H9 (cell line): ENCODE measurements at regions not wholly inside any gene's neighbourhood (a gene's known extent, or its start where the extent isn't known, plus 50 kb on each side); places are given as distances from the start of the nearest gene placed in this dataset.

Source experiments
- DNase-seq: peaks from one replicate; pipeline ENCODE4 v3.0.0-alpha.2; 2017
- H2AFZ ChIP-seq: one replicate; pipeline ENCODE4 v1.6.1; 2013; ENCODE audit warnings: mild to moderate bottlenecking, low read length, control low read depth, moderate library complexity
- H2AK5ac ChIP-seq: 2 replicates; pipeline ENCODE4 v1.6.1; 2013; ENCODE audit warnings: low read length, control low read depth, mixed read lengths; ENCODE audit not compliant: insufficient read length
- H2BK120ac ChIP-seq: one replicate; pipeline ENCODE4 v1.6.1; 2013; ENCODE audit warnings: low read depth, mild to moderate bottlenecking, low read length, control low read depth, inconsistent platforms; ENCODE audit not compliant: poor library complexity, severe bottlenecking
- H2BK12ac ChIP-seq: 2 replicates; pipeline ENCODE4 v1.6.1; 2013; ENCODE audit warnings: low read length, control low read depth, mixed read lengths, low read depth; ENCODE audit not compliant: insufficient read length
- H2BK15ac ChIP-seq: 2 replicates; pipeline ENCODE4 v1.6.1; 2013; ENCODE audit warnings: low read depth, low read length, control low read depth
- H2BK20ac ChIP-seq: one replicate; pipeline ENCODE4 v1.6.1; 2013; ENCODE audit warnings: low read depth, mild to moderate bottlenecking, low read length, control low read depth, inconsistent platforms; ENCODE audit not compliant: poor library complexity, severe bottlenecking
- H2BK5ac ChIP-seq: 2 replicates; pipeline ENCODE4 v1.6.1; 2013; ENCODE audit warnings: low read length, control low read depth, mixed read lengths; ENCODE audit not compliant: insufficient read length
- H3K14ac ChIP-seq: 2 replicates; pipeline ENCODE4 v1.6.1; 2013; ENCODE audit warnings: low read length, control low read depth; ENCODE audit not compliant: insufficient read depth
- H3K18ac ChIP-seq: 2 replicates; pipeline ENCODE4 v1.6.1; 2013; ENCODE audit warnings: low read depth, mild to moderate bottlenecking, mixed read lengths, low read length, control low read depth; ENCODE audit not compliant: insufficient read length
- H3K23ac ChIP-seq: 2 replicates; pipeline ENCODE4 v1.6.1; 2013; ENCODE audit warnings: low read length, control low read depth, mixed read lengths, low read depth; ENCODE audit not compliant: insufficient read length
- H3K23me2 ChIP-seq: 2 replicates; pipeline ENCODE4 v1.6.1; 2013; ENCODE audit warnings: low read depth, mild to moderate bottlenecking, mixed read lengths, low read length, control low read depth; ENCODE audit not compliant: insufficient read length, poor library complexity, severe bottlenecking
- H3K27ac ChIP-seq: 2 replicates; pipeline ENCODE4 v1.5.1; 2013; ENCODE audit warnings: low read length, control low read depth, mixed read lengths, low read depth; ENCODE audit not compliant: insufficient read length
- H3K27me3 ChIP-seq: 2 replicates; pipeline ENCODE4 v1.6.1; 2013; ENCODE audit warnings: low read length, control low read depth, inconsistent platforms; ENCODE audit not compliant: insufficient read depth
- H3K4ac ChIP-seq: 2 replicates; pipeline ENCODE4 v1.6.1; 2013; ENCODE audit warnings: low read depth, mild to moderate bottlenecking, control low read depth, inconsistent platforms, low read length, moderate library complexity
- H3K4me1 ChIP-seq: 2 replicates; pipeline ENCODE4 v1.6.1; 2013; ENCODE audit warnings: low read length, control low read depth, inconsistent platforms; ENCODE audit not compliant: insufficient read depth
- H3K4me2 ChIP-seq: 2 replicates; pipeline ENCODE4 v1.6.1; 2013; ENCODE audit warnings: low read length, control low read depth, mixed read lengths; ENCODE audit not compliant: insufficient read length, insufficient read depth
- H3K56ac ChIP-seq: 2 replicates; pipeline ENCODE4 v1.6.1; 2013; ENCODE audit warnings: low read depth, mild to moderate bottlenecking, mixed read lengths, low read length, control low read depth; ENCODE audit not compliant: insufficient read length
- H3K79me1 ChIP-seq: 2 replicates; pipeline ENCODE4 v1.6.1; 2013; ENCODE audit warnings: low read depth, mild to moderate bottlenecking, moderate library complexity, low read length, control low read depth, inconsistent platforms; ENCODE audit not compliant: insufficient read depth, poor library complexity, severe bottlenecking
- H3K79me2 ChIP-seq: 2 replicates; pipeline ENCODE4 v1.6.1; 2013; ENCODE audit warnings: low read length, control low read depth, inconsistent platforms; ENCODE audit not compliant: insufficient read depth
- H3K9ac ChIP-seq: 2 replicates; pipeline ENCODE4 v1.6.1; 2013; ENCODE audit warnings: low read length, control low read depth, mixed read lengths; ENCODE audit not compliant: insufficient read length; ENCODE audit errors: extremely low read depth
- H3K9me3 ChIP-seq: one replicate; pipeline ENCODE4 v1.6.1; 2013; ENCODE audit warnings: low read depth, low read length, inconsistent platforms; ENCODE audit not compliant: control insufficient read depth
- H3T11ph ChIP-seq: one replicate; pipeline ENCODE4 v1.6.1; 2013; ENCODE audit warnings: mild to moderate bottlenecking, low read length, control low read depth, inconsistent platforms
- H4K20me1 ChIP-seq: one replicate; pipeline ENCODE4 v1.6.1; 2013; ENCODE audit not compliant: control insufficient read depth, insufficient read length, insufficient read depth
- H4K5ac ChIP-seq: 2 replicates; pipeline ENCODE4 v1.6.1; 2013; ENCODE audit warnings: low read depth, mild to moderate bottlenecking, mixed read lengths, low read length, control low read depth; ENCODE audit not compliant: insufficient read length
- H4K8ac ChIP-seq: replicated peaks from 2 replicates; pipeline ENCODE4 v1.6.1; 2013; ENCODE audit warnings: low read length, control low read depth, mixed read lengths, low read depth; ENCODE audit not compliant: insufficient read length
- H4K91ac ChIP-seq: 2 replicates; pipeline ENCODE4 v1.6.1; 2013; ENCODE audit warnings: low read depth, mild to moderate bottlenecking, moderate library complexity, mixed read lengths, low read length, control low read depth; ENCODE audit not compliant: insufficient read length
- H3K27ac Mint-ChIP-seq, 3 experiments: 2 replicates in 2 of 3; 3 replicates in 1 of 3; pipeline ENCODE4 v1.8.0; 2020 to 2021; ENCODE audit warnings: mixed read lengths in 3 of 3, mild to moderate bottlenecking in 1 of 3, moderate library complexity in 1 of 3
- H3K27me3 Mint-ChIP-seq: 2 replicates; pipeline ENCODE4 v1.8.0; 2021; ENCODE audit warnings: low read depth, mild to moderate bottlenecking, moderate library complexity, mixed read lengths
- H3K36me3 Mint-ChIP-seq, 3 experiments: 2 replicates in 2 of 3; 3 replicates in 1 of 3; pipeline ENCODE4 v1.8.0; 2020 to 2021; ENCODE audit warnings: low read depth in 3 of 3, mixed read lengths in 3 of 3; ENCODE audit not compliant: insufficient read depth in 1 of 3
- H3K4me1 Mint-ChIP-seq, 2 experiments: 2 replicates each; pipeline ENCODE4 v1.8.0; 2020; ENCODE audit warnings: mixed read lengths in 2 of 2
- H3K4me3 Mint-ChIP-seq, 2 experiments: 2 replicates in 1 of 2; 3 replicates in 1 of 2; pipeline ENCODE4 v1.8.0; 2020 to 2021; ENCODE audit warnings: mild to moderate bottlenecking in 2 of 2, mixed read lengths in 2 of 2, moderate library complexity in 1 of 2
- H3K9me3 Mint-ChIP-seq, 2 experiments: 2 replicates in 1 of 2; 3 replicates in 1 of 2; pipeline ENCODE4 v1.8.0; 2020; ENCODE audit warnings: mild to moderate bottlenecking in 2 of 2, mixed read lengths in 2 of 2, moderate library complexity in 1 of 2
- CTCF ChIP-seq: fragments of 200-600 bp; sonication (generic); conservative IDR thresholded peaks from 3 replicates; pipeline ENCODE4 v1.8.0; 2021; ENCODE audit warnings: antibody characterized with exemption, mild to moderate bottlenecking
- WGBS: extraction: QIAGEN DNeasy Blood & Tissue Kit; methylation state at CpG from one replicate; pipeline ENCODE4 v1.1.7; 2013; ENCODE audit warnings: missing lambda C conversion rate, low lambda C conversion rate, mixed read lengths; ENCODE audit not compliant: insufficient read length; ENCODE audit errors: extremely low coverage; 5-methylcytosine and 5-hydroxymethylcytosine counted together

- no peaks in the 10 kb centered on the region for H3K23me2 ChIP-seq
- no peak overlapping the region for H4K5ac ChIP-seq
- no peak overlapping the region for H3K4me3 Mint-ChIP-seq
- H3K9me3 Mint-ChIP-seq = no peaks in the 10 kb centered on the region
- H3K36me3 Mint-ChIP-seq = no peaks in the 10 kb centered on the region
- no peak overlapping the region for H3K23ac ChIP-seq
- H3K56ac ChIP-seq = no peak overlapping the region
- H4K91ac ChIP-seq = no peak overlapping the region
- H2BK12ac ChIP-seq = no peak overlapping the region
- H3K4ac ChIP-seq = no peak overlapping the region
- no peak overlapping the region for H3K27ac ChIP-seq
- no peaks in the 10 kb centered on the region for H3K4me1 ChIP-seq
- no peak overlapping the region for H2BK15ac ChIP-seq
- H3K4me1 Mint-ChIP-seq = peaks cover 2 to 7% of the 10 kb centered on the region in 2 experiments; a peak in 3 of 4 replicates
- no peak overlapping the region for H3K14ac ChIP-seq
- H3K79me1 ChIP-seq = no peaks in the 10 kb centered on the region
- H2BK20ac ChIP-seq = no peak overlapping the region
- no peak overlapping the region for H3K27ac Mint-ChIP-seq
- no peak overlapping the region for H2AK5ac ChIP-seq
- no peak overlapping the region for H4K8ac ChIP-seq
- H2BK5ac ChIP-seq = no peak overlapping the region
- no peak overlapping the region for H3K4me2 ChIP-seq
- H3K79me2 ChIP-seq = no peaks in the 10 kb centered on the region
- H3K9ac ChIP-seq = no peak overlapping the region
- H4K20me1 ChIP-seq = no peaks in the 10 kb centered on the region
- H3K27me3 Mint-ChIP-seq = no peaks in the 10 kb centered on the region
- TF ChIP-seq CTCF = no peak
- no peak overlapping the region for H3K18ac ChIP-seq
- WGBS = no CpG with 5 or more reads among the region's 10 CpGs
- no peak for DNase-seq
- no peaks in the 10 kb centered on the region for H3K9me3 ChIP-seq
- no peak overlapping the region for H2BK120ac ChIP-seq
- no peak overlapping the region for H3T11ph ChIP-seq
- H3K27me3 ChIP-seq = no peaks in the 10 kb centered on the region
- H2AFZ ChIP-seq = no peak overlapping the region
Measured at GRCh38 chr6:169975701-169976100, 224.3 kb downstream of the ERMARD start.
